SK-N-SH (cell line): ENCODE measurements at regions not wholly inside any gene's neighbourhood (a gene's known extent, or its start where the extent isn't known, plus 50 kb on each side); places are given as distances from the start of the nearest gene placed in this dataset.

Experiments used
- CTCF ChIA-PET: fragments of 300-600, 350-600 bp; formaldehyde crosslinking; extraction: SDS; loops from one replicate; lab custom pipeline; 2021; lab: Yijun Ruan, JAX
- POLR2A ChIA-PET: fragments of 350-600 bp; sonication (Branson Sonifier 250); formaldehyde crosslinking; extraction: SDS; loops from one replicate; lab custom pipeline; 2020; ENCODE audit warnings: antibody characterized with exemption, inconsistent platforms; lab: Yijun Ruan, JAX
- DNase-seq: peaks from one replicate; pipeline ENCODE4 v3.0.0; 2012
- H2AFZ ChIP-seq: fragments of 200-600 bp; sonication (generic); 2 replicates; pipeline ENCODE4 v1.8.1; 2016; ENCODE audit warnings: antibody characterized with exemption, mild to moderate bottlenecking, low read depth
- H3F3A ChIP-seq: fragments of 200-600 bp; sonication (generic); replicated peaks from 2 replicates; pipeline ENCODE3; 2016; ENCODE audit warnings: antibody characterized with exemption, mild to moderate bottlenecking; ENCODE audit not compliant: insufficient read depth
- H3K27ac ChIP-seq, 2 experiments: fragments of 200-500 bp in 1 of 2; fragments of 200-600 bp in 1 of 2; sonication (Bioruptor generic) in 1 of 2; sonication (generic), shearing (Covaris generic) in 1 of 2; 2 replicates each; pipeline versions ENCODE4 v1.5.1 to v1.6.1; 2014 to 2016; ENCODE audit warnings: low read depth in 2 of 2, inconsistent platforms in 1 of 2, low read length in 1 of 2, mild to moderate bottlenecking in 1 of 2, mixed read lengths in 1 of 2
- H3K27me3 ChIP-seq: fragments of 200-600 bp; sonication (generic), shearing (Covaris generic); 2 replicates; pipeline ENCODE4 v1.6.1; 2016; ENCODE audit warnings: mixed run types; ENCODE audit not compliant: insufficient read depth
- H3K36me3 ChIP-seq, 2 experiments: fragments of 200-500 bp in 1 of 2; fragments of 200-600 bp in 1 of 2; sonication (Bioruptor generic) in 1 of 2; sonication (generic) in 1 of 2; replicated peaks in 1 of 2; 2 replicates each; pipeline versions ENCODE3 to v1.5.1; 2014 to 2016; ENCODE audit warnings: low read length in 1 of 2, mild to moderate bottlenecking in 1 of 2; ENCODE audit not compliant: insufficient read depth in 2 of 2, control insufficient read depth in 1 of 2
- H3K4me1 ChIP-seq, 2 experiments: fragments of 200-500 bp in 1 of 2; fragments of 200-600 bp in 1 of 2; sonication (Bioruptor generic) in 1 of 2; sonication (generic), shearing (Covaris generic) in 1 of 2; 2 replicates each; pipeline versions ENCODE4 v1.5.1 to v1.6.1; 2014 to 2016; ENCODE audit warnings: low read depth in 1 of 2, low read length in 1 of 2, mixed run types in 1 of 2; ENCODE audit not compliant: insufficient read depth in 2 of 2, control insufficient read depth in 1 of 2
- H3K4me2 ChIP-seq: fragments of 200-600 bp; sonication (generic), shearing (Covaris generic); 2 replicates; pipeline ENCODE4 v1.6.1; 2017; ENCODE audit warnings: mixed run types
- H3K4me3 ChIP-seq, 2 experiments: fragments of 200-500 bp in 1 of 2; fragments of 200-600 bp in 1 of 2; sonication (Bioruptor generic) in 1 of 2; sonication (generic), shearing (Covaris generic) in 1 of 2; 2 replicates each; pipeline versions ENCODE4 v1.5.1 to v1.8.1; 2014 to 2016; ENCODE audit warnings: low read depth in 2 of 2, inconsistent platforms in 1 of 2, low read length in 1 of 2, mild to moderate bottlenecking in 1 of 2, mixed read lengths in 1 of 2, moderate library complexity in 1 of 2
- H3K79me2 ChIP-seq: fragments of 200-600 bp; sonication (generic); 2 replicates; pipeline ENCODE4 v1.8.1; 2017; ENCODE audit warnings: mild to moderate bottlenecking; ENCODE audit not compliant: insufficient read depth
- H3K9ac ChIP-seq: fragments of 200-600 bp; sonication (generic); 2 replicates; pipeline ENCODE4 v1.6.1; 2017; ENCODE audit warnings: mixed run types
- H3K9me2 ChIP-seq: fragments of 200-600 bp; sonication (generic); 2 replicates; pipeline ENCODE4 v1.6.1; 2017; ENCODE audit warnings: mixed run types
- H3K9me3 ChIP-seq: fragments of 200-600 bp; sonication (generic); 2 replicates; pipeline ENCODE4 v1.6.1; 2017; ENCODE audit warnings: mixed run types, mild to moderate bottlenecking, moderate library complexity
- H4K20me1 ChIP-seq: fragments of 200-600 bp; sonication (generic); 2 replicates; pipeline ENCODE4 v1.6.1; 2017; ENCODE audit warnings: mild to moderate bottlenecking, mixed run types; ENCODE audit not compliant: insufficient read depth
- CTCF ChIP-seq: fragments of 200-600 bp; sonication (generic); IDR thresholded peaks from 2 replicates; pipeline ENCODE4 v1.6.1; 2017; ENCODE audit warnings: antibody characterized with exemption, mild to moderate bottlenecking, moderate library complexity
- FOXJ3 ChIP-seq: sonication (generic); formaldehyde crosslinking; IDR thresholded peaks from 2 replicates; pipeline ENCODE4 v1.5.1; 2020; ENCODE audit warnings: mild to moderate bottlenecking, missing genetic modification reagents
- IRF3 ChIP-seq: fragments of 150-350 bp; IDR thresholded peaks from 2 replicates; pipeline ENCODE4 v1.6.1; 2016; ENCODE audit warnings: mild to moderate bottlenecking, low read depth, low read length
- MAX ChIP-seq: IDR thresholded peaks from 2 replicates; pipeline ENCODE4 v1.4.0; 2012; ENCODE audit warnings: low read depth
- NFIC ChIP-seq: IDR thresholded peaks from 2 replicates; pipeline ENCODE4 v1.4.0; 2012; ENCODE audit warnings: borderline replicate concordance
- POLR2AphosphoS5 ChIP-seq: IDR thresholded peaks from 2 replicates; pipeline ENCODE4 v1.6.1; 2012; ENCODE audit warnings: low read depth, low read length
- RXRA ChIP-seq: IDR thresholded peaks from 2 replicates; pipeline ENCODE4 v1.4.0; 2012; ENCODE audit warnings: low read depth, mild to moderate bottlenecking, borderline replicate concordance
- TAF1 ChIP-seq: IDR thresholded peaks from 2 replicates; pipeline ENCODE4 v1.6.1; 2012; ENCODE audit warnings: low read depth, mild to moderate bottlenecking, low read length, moderate library complexity, borderline replicate concordance
- TEAD4 ChIP-seq: IDR thresholded peaks from 2 replicates; pipeline ENCODE4 v1.4.0; 2012; ENCODE audit warnings: mild to moderate bottlenecking, borderline replicate concordance; ENCODE audit not compliant: insufficient read depth
- USF1 ChIP-seq: IDR thresholded peaks from 2 replicates; pipeline ENCODE4 v1.4.0; 2012; ENCODE audit warnings: low read depth, borderline replicate concordance
- YY1 ChIP-seq: IDR thresholded peaks from 2 replicates; pipeline ENCODE4 v1.4.0; 2012; ENCODE audit warnings: low read depth, mild to moderate bottlenecking
- WGBS: methylation state at CpG from one replicate; pipeline ENCODE4 v1.1.6; 2017; ENCODE audit warnings: low lambda C conversion rate; 5-methylcytosine and 5-hydroxymethylcytosine counted together
- TF ChIP-seq, protein P1 (sequence below): IDR thresholded peaks from 2 replicates; pipeline ENCODE4 v1.6.1; 2012; ENCODE audit warnings: mild to moderate bottlenecking, low read depth, low read length, moderate library complexity
- TF ChIP-seq, protein P2 (sequence below): fragments of 150-350 bp; IDR thresholded peaks from 2 replicates; pipeline ENCODE4 v1.6.1; 2017; ENCODE audit warnings: antibody characterized with exemption, low read length, low read depth, borderline replicate concordance

- TF ChIP-seq, protein P1, sequence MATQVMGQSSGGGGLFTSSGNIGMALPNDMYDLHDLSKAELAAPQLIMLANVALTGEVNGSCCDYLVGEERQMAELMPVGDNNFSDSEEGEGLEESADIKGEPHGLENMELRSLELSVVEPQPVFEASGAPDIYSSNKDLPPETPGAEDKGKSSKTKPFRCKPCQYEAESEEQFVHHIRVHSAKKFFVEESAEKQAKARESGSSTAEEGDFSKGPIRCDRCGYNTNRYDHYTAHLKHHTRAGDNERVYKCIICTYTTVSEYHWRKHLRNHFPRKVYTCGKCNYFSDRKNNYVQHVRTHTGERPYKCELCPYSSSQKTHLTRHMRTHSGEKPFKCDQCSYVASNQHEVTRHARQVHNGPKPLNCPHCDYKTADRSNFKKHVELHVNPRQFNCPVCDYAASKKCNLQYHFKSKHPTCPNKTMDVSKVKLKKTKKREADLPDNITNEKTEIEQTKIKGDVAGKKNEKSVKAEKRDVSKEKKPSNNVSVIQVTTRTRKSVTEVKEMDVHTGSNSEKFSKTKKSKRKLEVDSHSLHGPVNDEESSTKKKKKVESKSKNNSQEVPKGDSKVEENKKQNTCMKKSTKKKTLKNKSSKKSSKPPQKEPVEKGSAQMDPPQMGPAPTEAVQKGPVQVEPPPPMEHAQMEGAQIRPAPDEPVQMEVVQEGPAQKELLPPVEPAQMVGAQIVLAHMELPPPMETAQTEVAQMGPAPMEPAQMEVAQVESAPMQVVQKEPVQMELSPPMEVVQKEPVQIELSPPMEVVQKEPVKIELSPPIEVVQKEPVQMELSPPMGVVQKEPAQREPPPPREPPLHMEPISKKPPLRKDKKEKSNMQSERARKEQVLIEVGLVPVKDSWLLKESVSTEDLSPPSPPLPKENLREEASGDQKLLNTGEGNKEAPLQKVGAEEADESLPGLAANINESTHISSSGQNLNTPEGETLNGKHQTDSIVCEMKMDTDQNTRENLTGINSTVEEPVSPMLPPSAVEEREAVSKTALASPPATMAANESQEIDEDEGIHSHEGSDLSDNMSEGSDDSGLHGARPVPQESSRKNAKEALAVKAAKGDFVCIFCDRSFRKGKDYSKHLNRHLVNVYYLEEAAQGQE = no peak
- no peak for TF ChIP-seq NFIC
Measured at GRCh38 chr17:33484559-33484958, 191.5 kb upstream of the ASIC2 start (continued).

DNA sequence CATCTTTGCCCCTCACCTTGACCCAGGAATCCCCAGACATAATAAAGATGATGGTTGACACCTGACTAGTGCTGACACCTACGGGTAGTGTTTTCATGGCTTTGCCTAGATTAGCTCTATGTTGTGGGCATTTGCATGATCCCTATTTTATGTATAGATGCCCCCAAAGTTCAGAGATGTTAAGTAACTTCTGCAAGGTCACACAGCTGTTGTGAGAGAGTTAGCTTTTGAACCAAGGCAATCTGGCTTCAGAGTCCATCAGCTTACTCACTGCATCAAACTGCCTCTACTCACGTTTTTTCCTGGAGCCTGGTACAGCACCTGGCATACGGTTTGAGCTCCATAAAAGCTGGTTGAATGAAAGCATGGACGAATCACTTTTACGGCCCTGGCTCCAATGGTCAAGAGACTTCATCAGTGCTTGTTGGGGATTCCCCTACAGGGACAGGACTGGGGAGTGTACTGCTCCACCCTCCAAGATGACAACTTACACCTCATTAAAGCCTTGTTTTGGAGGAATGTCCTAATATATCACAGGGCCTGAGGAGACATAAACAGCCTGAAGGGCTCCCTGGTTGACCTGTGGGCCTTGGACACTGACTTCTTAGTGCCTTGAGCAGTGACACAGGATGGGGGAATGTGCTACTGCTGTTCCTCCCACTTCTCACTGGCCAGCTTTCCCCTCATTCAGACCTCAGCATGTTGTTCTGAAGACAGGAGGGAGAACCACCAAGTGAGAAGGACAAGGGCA, 193.2 kb upstream of the ASIC2 start:
- H4K20me1 ChIP-seq = no peaks in the 10 kb centered on the region
- WGBS = 53% methylated on average over 5 of the region's 5 CpGs
- no peaks in the 10 kb centered on the region for H3K27me3 ChIP-seq
- H3K27ac ChIP-seq = no peak overlapping the region
- no peak overlapping the region for H3K4me2 ChIP-seq
- POLR2A ChIA-PET = no interaction called here
- no peaks in the 10 kb centered on the region for H3K36me3 ChIP-seq
- no peak overlapping the region for H2AFZ ChIP-seq
- no peaks in the 10 kb centered on the region for H3K79me2 ChIP-seq
- H3K9me3 ChIP-seq = no peaks in the 10 kb centered on the region
- H3K4me3 ChIP-seq = no peak overlapping the region
- CTCF ChIA-PET = no interaction called here
- no peak overlapping the region for H3K9ac ChIP-seq
- no peaks in the 10 kb centered on the region; a peak in 1 of 4 replicates for H3K4me1 ChIP-seq
- H3F3A ChIP-seq = no peaks in the 10 kb centered on the region
- TF ChIP-seq, protein P2, sequence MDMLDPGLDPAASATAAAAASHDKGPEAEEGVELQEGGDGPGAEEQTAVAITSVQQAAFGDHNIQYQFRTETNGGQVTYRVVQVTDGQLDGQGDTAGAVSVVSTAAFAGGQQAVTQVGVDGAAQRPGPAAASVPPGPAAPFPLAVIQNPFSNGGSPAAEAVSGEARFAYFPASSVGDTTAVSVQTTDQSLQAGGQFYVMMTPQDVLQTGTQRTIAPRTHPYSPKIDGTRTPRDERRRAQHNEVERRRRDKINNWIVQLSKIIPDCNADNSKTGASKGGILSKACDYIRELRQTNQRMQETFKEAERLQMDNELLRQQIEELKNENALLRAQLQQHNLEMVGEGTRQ = no peak
- no peak for TF ChIP-seq IRF3
- no peak for TF ChIP-seq CTCF
- TF ChIP-seq USF1 = no peak
- no peak for TF ChIP-seq TEAD4
- TF ChIP-seq MAX = no peak
- TF ChIP-seq YY1 = no peak
- TF ChIP-seq TAF1 = no peak
- TF ChIP-seq RXRA = no peak
- TF ChIP-seq FOXJ3 (CRISPR knock-in tag) = no peak
- TF ChIP-seq, protein P1 = no peak
- no peak for TF ChIP-seq POLR2AphosphoS5
- no peaks in the 10 kb centered on the region for H3K9me2 ChIP-seq
- DNase-seq = no peak
